ENCODE measurements at regions not wholly inside any gene's neighbourhood (a gene's known extent, or its start where the extent isn't known, plus 50 kb on each side); places are given as distances from the start of the nearest gene placed in this dataset.

DNA sequence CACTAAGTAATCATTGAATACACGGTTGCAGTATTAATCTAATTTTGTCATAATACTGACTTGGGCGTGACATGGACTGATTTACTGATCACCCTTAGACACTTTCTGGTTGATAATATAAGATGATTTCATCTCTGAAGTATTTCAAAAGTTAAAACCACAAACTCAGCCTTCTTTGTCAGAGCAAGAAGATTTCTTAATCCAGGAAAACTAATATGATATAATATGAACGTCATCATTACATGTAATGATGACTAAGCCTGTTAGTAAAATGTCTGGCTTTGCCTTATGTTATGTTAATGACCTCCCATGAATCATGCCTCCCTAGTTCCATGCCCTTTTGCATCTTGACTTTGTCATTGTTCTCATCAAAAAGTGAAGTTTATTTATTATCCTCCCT is 1325.0 kb upstream of the CDH2 start:
- no peak overlapping the region for H3K27ac ChIP-seq (ENCODE audit: low read length)
- DNase-seq (ENCODE audit: low read depth, low spot score) (no peak), ATAC-seq (no peak)
- intact Hi-C loops (cut with micrococcal nuclease; ENCODE audit: unreplicated experiment): no loop called here
- BruUV-seq (replicated peaks): no TSS peak
- H3K36me3 ChIP-seq (ENCODE audit: control insufficient read depth, insufficient read depth, low read length): no peaks in the 10 kb centered on the region
- CTCF ChIA-PET: no interaction called here
- no peak for TF ChIP-seq POLR2AphosphoS5 (IDR thresholded peaks at IDR 0.05; ENCODE audit: low read depth, low read length)
- TF ChIP-seq, protein P1, sequence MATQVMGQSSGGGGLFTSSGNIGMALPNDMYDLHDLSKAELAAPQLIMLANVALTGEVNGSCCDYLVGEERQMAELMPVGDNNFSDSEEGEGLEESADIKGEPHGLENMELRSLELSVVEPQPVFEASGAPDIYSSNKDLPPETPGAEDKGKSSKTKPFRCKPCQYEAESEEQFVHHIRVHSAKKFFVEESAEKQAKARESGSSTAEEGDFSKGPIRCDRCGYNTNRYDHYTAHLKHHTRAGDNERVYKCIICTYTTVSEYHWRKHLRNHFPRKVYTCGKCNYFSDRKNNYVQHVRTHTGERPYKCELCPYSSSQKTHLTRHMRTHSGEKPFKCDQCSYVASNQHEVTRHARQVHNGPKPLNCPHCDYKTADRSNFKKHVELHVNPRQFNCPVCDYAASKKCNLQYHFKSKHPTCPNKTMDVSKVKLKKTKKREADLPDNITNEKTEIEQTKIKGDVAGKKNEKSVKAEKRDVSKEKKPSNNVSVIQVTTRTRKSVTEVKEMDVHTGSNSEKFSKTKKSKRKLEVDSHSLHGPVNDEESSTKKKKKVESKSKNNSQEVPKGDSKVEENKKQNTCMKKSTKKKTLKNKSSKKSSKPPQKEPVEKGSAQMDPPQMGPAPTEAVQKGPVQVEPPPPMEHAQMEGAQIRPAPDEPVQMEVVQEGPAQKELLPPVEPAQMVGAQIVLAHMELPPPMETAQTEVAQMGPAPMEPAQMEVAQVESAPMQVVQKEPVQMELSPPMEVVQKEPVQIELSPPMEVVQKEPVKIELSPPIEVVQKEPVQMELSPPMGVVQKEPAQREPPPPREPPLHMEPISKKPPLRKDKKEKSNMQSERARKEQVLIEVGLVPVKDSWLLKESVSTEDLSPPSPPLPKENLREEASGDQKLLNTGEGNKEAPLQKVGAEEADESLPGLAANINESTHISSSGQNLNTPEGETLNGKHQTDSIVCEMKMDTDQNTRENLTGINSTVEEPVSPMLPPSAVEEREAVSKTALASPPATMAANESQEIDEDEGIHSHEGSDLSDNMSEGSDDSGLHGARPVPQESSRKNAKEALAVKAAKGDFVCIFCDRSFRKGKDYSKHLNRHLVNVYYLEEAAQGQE (IDR thresholded peaks at IDR 0.05; ENCODE audit: insufficient read depth in 1 of 2, low read depth in 2 of 2, low read length in 1 of 2): no peak
- H3K4me1 ChIP-seq (ENCODE audit: control insufficient read depth, insufficient read depth, low read length): no peaks in the 10 kb centered on the region
- no peaks in the 10 kb centered on the region for H3K9me3 ChIP-seq (ENCODE audit: control insufficient read depth, insufficient read depth, low read depth, low read length)
- POLR2A ChIA-PET: no interaction called here
- in situ Hi-C loops (cut with HindIII; ENCODE audit: low pct_unique_long_range_greater_than_20kb, low sequenced_read_pairs): no loop called here
- no peak overlapping the region for H3K4me3 ChIP-seq (ENCODE audit: low read depth in 2 of 2, low read length in 2 of 2)
- H3K27me3 ChIP-seq (ENCODE audit: control insufficient read depth, insufficient read depth, low read length): no peaks in the 10 kb centered on the region

DNA sequence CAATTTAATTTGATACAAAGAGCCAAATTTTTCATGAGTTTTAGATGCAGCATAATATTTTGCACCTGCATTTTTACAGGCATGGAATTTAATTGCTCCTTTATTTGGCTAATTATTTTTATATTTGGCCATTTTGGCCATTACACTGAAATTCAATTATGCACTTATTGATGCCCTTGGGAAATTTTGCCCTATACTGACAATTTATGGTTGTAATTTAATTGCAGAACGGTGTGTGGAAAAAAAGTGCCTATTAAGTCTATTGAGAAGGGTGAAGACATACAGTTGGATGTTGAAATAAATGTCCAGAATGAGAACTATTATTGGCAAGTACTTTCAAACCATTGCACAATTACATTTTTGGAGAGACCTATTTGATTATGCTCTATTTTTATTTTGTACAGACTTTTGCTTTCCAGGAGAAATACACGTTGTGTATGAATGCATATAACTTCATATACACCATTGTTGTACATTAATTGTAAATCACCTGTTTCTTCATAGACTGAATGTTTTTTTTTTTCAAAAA is 1319.3 kb upstream of the CDH2 start:
- Histone ChIP-seq H3K4me1 (ENCODE audit: control insufficient read depth, insufficient read depth, low read length) (no peaks in the 10 kb centered on the region), H3K9me3 (ENCODE audit: control insufficient read depth, insufficient read depth, low read depth, low read length) (no peaks in the 10 kb centered on the region), H3K36me3 (ENCODE audit: control insufficient read depth, insufficient read depth, low read length) (no peaks in the 10 kb centered on the region), H3K27me3 (ENCODE audit: control insufficient read depth, insufficient read depth, low read length) (no peaks in the 10 kb centered on the region), H3K4me3 (ENCODE audit: low read depth in 2 of 2, low read length in 2 of 2) (no peak overlapping the region), H3K27ac (ENCODE audit: low read length) (no peak overlapping the region)
- CTCF ChIA-PET: no interaction called here
- ATAC-seq (no peak), DNase-seq (ENCODE audit: low read depth, low spot score) (no peak)
- POLR2A ChIA-PET: no interaction called here
- TF ChIP-seq SIN3A (IDR thresholded peaks at IDR 0.05; ENCODE audit: borderline replicate concordance, insufficient read depth, low read depth, low read length): no peak
- TF ChIP-seq, protein P1 (IDR thresholded peaks at IDR 0.05; ENCODE audit: insufficient read depth in 1 of 2, low read depth in 2 of 2, low read length in 1 of 2): no peak
- no peak for TF ChIP-seq TCF7L2 (IDR thresholded peaks at IDR 0.05; ENCODE audit: low read depth, low read length)
- no peak for TF ChIP-seq CTCF (IDR thresholded peaks at IDR 0.05)
- TF ChIP-seq POLR2AphosphoS5 (IDR thresholded peaks at IDR 0.05; ENCODE audit: low read depth, low read length): no peak
- BruUV-seq (replicated peaks): no TSS peak
- in situ Hi-C loops (cut with HindIII; ENCODE audit: low pct_unique_long_range_greater_than_20kb, low sequenced_read_pairs) (no loop called here), intact Hi-C loops (cut with micrococcal nuclease; ENCODE audit: unreplicated experiment) (no loop called here)

Measured in Panc1 (cell line).